Peyer's patch (tissue), 4 donors: ENCODE measurements at regions not wholly inside any gene's neighbourhood (a gene's known extent, or its start where the extent isn't known, plus 50 kb on each side); places are given as distances from the start of the nearest gene placed in this dataset.

Experiments used
- DNase-seq, 3 donors: peaks; one replicate each; pipeline ENCODE4 v3.0.0-alpha.2; 2017 to 2019
- H3K27ac ChIP-seq, 4 donors: fragments of 200-600 bp; sonication (generic); one replicate each; pipeline ENCODE4 v1.5.1; 2016 to 2019
- H3K27me3 ChIP-seq, 2 donors: fragments of 200-600 bp; sonication (generic); one replicate each; pipeline ENCODE4 v1.5.1; 2019
- H3K36me3 ChIP-seq, 3 donors: fragments of 200-600 bp; sonication (generic); one replicate each; pipeline ENCODE4 v1.5.1; 2016 to 2019
- H3K4me1 ChIP-seq, 4 donors: fragments of 200-600 bp; sonication (generic); one replicate each; pipeline ENCODE4 v1.5.1; 2016 to 2019
- H3K4me3 ChIP-seq, 4 donors: fragments of 200-600 bp; sonication (generic); 1 replicate in 3 of 4; 2 replicates in 1 of 4; pipeline ENCODE4 v1.5.1; 2016 to 2019; ENCODE audit warnings: mild to moderate bottlenecking in 1 of 4
- H3K9me3 ChIP-seq, 4 donors: fragments of 200-600 bp; sonication (generic); one replicate each; pipeline ENCODE4 v1.5.1; 2016 to 2019; ENCODE audit warnings: mild to moderate bottlenecking in 1 of 4
- POLR2A ChIP-seq, 2 donors: fragments of 450-650 bp; IDR thresholded peaks; one replicate each; pipeline ENCODE4 v1.5.1; 2017; ENCODE audit warnings: antibody characterized with exemption in 2 of 2, mild to moderate bottlenecking in 2 of 2, moderate library complexity in 2 of 2
- TF ChIP-seq, protein P1 (sequence below), 6 experiments: fragments of 450-650 bp in 4 of 6; fragments of 200-600 bp in 2 of 6; sonication (generic) in 1 of 6; IDR thresholded peaks; one replicate each; pipeline ENCODE4 v1.5.1; 2017 to 2019; ENCODE audit warnings: antibody characterized with exemption in 6 of 6, mild to moderate bottlenecking in 3 of 6, moderate library complexity in 1 of 6

DNA sequence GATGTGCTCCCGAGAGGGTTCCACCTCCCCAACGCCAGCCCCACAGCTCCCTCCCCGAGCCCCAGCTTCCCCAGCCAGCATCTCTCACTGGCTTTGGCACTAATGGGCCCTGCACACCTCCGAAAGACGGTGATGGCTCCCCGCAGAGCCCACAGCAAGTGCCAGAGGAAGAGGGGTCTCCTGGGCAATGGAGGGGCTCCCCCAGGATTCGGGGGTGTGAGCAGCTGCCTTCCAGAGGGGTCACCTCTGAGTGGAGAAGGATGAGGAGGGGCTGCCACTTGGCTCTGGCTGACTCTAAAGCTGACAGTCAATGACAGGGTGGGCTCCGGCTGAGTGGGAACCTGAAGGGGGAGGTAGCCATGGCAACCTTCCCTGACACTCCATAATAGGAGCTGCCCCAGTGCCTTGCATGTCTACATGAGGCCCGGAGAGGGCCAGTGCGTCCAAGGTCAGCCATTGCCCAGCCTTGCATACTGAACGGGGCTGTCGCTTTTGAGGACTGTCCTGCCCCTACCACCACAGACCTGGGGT is 98.6 kb upstream of the SYT13 start:
- no peaks in the 10 kb centered on the region for H3K27me3 ChIP-seq
- no peak for DNase-seq
- H3K4me3 ChIP-seq: no peak overlapping the region
- no peaks in the 10 kb centered on the region for H3K4me1 ChIP-seq
- TF ChIP-seq, protein P1, sequence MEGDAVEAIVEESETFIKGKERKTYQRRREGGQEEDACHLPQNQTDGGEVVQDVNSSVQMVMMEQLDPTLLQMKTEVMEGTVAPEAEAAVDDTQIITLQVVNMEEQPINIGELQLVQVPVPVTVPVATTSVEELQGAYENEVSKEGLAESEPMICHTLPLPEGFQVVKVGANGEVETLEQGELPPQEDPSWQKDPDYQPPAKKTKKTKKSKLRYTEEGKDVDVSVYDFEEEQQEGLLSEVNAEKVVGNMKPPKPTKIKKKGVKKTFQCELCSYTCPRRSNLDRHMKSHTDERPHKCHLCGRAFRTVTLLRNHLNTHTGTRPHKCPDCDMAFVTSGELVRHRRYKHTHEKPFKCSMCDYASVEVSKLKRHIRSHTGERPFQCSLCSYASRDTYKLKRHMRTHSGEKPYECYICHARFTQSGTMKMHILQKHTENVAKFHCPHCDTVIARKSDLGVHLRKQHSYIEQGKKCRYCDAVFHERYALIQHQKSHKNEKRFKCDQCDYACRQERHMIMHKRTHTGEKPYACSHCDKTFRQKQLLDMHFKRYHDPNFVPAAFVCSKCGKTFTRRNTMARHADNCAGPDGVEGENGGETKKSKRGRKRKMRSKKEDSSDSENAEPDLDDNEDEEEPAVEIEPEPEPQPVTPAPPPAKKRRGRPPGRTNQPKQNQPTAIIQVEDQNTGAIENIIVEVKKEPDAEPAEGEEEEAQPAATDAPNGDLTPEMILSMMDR (IDR thresholded peaks at IDR 0.05): no peak
- TF ChIP-seq POLR2A (IDR thresholded peaks at IDR 0.05): no peak
- H3K27ac ChIP-seq: no peak overlapping the region
- H3K36me3 ChIP-seq: no peaks in the 10 kb centered on the region
- no peaks in the 10 kb centered on the region for H3K9me3 ChIP-seq

DNA sequence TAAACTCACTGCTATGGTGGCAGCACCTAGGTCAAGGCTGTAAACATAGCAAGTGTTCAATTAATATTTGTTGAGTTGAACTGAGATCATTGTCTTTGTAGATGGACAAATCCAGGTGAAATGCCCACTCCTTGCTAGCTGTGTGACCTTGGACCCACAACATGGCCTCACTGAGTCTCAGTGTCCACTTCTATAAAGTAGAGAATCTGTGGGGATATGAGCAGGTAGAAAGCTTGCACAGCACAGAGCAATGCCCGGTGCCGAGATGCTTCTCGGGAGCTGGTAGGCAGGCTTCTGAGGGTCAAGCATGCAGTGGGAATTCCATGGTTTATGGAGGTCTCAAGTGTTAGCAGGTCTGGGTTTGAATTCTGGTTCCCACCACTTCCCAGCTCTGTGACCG is 97.9 kb upstream of the SYT13 start:
- H3K36me3 ChIP-seq: no peaks in the 10 kb centered on the region
- DNase-seq: no peak
- H3K27me3 ChIP-seq: no peaks in the 10 kb centered on the region
- no peaks in the 10 kb centered on the region for H3K9me3 ChIP-seq
- no peaks in the 10 kb centered on the region for H3K4me1 ChIP-seq
- TF ChIP-seq, protein P1 (IDR thresholded peaks at IDR 0.05): no peak
- H3K27ac ChIP-seq: no peak overlapping the region
- H3K4me3 ChIP-seq: no peak overlapping the region

DNA sequence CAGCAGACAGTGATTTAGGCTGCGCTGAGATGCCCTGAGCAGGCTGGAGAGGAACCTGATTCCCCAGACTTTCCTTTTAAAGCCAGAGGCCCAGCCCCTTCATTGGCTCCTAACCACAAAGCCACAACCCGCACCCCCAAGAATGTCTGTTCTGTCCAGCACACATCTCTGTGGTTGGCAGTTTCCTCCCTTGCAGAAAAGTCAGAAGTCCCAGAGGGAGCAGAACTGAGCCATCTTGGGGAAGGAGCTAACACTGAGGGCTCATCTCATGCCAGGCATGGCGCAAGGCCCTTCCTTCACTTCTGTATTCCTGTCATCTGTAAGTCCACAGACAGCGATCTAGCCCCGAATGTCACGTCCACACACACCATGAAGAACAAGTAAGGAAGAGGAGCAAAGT is 97.1 kb upstream of the SYT13 start:
- TF ChIP-seq, protein P1 (IDR thresholded peaks at IDR 0.05): no peak
- no peak for TF ChIP-seq POLR2A (IDR thresholded peaks at IDR 0.05)
- H3K4me3 ChIP-seq: no peak overlapping the region
- no peaks in the 10 kb centered on the region for H3K36me3 ChIP-seq
- DNase-seq: no peak
- no peaks in the 10 kb centered on the region for H3K9me3 ChIP-seq
- no peaks in the 10 kb centered on the region for H3K4me1 ChIP-seq
- H3K27ac ChIP-seq: no peak overlapping the region
- no peaks in the 10 kb centered on the region for H3K27me3 ChIP-seq

DNA sequence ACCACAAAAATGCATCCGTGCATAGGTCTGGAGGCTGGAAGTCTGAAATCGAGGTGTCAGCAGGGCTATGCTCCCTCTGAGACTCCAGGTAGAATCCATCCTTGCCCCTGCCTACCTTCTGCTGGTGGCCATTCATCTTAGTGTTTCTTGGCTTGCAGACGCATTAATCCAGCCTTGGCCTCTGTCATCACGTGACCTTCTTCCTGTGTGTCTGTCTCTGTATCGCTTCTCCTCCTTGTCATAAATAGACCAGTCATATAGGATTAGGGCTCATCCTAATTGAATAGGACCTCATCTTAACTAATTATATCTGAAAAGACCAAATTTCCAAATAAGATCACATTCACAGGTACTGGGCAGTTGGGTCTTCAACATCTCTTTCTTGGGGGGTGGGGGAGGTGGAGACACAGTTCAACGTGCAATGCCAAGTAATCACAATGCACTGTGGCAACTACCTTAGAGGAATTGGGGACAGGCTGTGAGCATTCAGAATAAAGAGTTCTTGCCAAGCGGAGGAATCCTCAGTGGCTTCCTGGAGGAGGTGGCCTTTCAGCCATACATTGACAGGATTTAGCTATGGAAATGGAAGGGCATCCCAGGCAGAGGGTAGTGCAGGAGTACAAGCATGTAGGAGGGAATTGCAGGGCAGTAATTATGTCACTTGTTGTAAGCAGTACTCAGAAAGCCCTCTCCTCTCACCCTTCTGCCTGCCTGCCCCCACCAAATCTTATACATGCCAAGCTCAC is 96.2 kb upstream of the SYT13 start:
- no peak for DNase-seq
- no peaks in the 10 kb centered on the region for H3K9me3 ChIP-seq
- no peak overlapping the region for H3K4me3 ChIP-seq
- TF ChIP-seq POLR2A (IDR thresholded peaks at IDR 0.05): no peak
- TF ChIP-seq, protein P1 (IDR thresholded peaks at IDR 0.05): no peak
- H3K36me3 ChIP-seq: no peaks in the 10 kb centered on the region
- H3K4me1 ChIP-seq: no peaks in the 10 kb centered on the region
- no peak overlapping the region for H3K27ac ChIP-seq
- no peaks in the 10 kb centered on the region for H3K27me3 ChIP-seq

DNA sequence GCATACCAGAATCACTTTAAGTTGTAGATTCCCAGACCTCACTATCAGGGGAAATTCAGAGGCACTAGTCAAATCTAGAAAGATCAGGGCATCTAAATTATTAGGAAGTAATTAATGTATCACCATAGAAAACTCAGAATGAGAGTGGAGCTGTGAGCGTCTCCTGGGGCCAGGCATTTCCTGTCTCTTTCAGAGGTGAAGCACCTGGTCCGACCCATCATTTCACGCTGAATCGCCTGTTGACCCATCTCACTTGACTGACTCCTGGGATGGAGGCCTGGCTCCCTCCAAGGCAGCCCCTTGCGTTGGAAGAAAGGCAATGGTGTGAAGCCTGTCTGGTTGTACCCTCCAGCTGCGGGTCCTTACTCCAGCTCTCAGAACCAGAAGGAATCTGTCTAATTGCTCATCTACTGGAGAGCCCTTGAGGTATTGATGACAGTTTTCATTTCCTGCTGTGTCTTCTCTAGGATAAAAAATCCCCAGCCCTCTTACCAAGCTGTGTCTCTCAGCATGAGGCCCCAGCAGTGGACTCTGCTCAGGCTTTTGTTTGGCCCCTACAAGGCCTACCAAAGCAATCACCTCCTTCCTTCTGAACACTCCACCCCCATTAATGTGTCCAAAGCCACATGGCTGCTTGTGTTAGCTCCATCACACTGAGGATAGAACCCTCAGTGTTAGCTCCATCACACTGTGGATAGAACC is 93.2 kb upstream of the SYT13 start:
- no peaks in the 10 kb centered on the region for H3K27me3 ChIP-seq
- H3K27ac ChIP-seq: no peak overlapping the region
- H3K36me3 ChIP-seq: no peaks in the 10 kb centered on the region
- H3K4me3 ChIP-seq: no peak overlapping the region
- no peaks in the 10 kb centered on the region for H3K4me1 ChIP-seq
- no peaks in the 10 kb centered on the region for H3K9me3 ChIP-seq
- no peak for DNase-seq
- no peak for TF ChIP-seq POLR2A (IDR thresholded peaks at IDR 0.05)

DNA sequence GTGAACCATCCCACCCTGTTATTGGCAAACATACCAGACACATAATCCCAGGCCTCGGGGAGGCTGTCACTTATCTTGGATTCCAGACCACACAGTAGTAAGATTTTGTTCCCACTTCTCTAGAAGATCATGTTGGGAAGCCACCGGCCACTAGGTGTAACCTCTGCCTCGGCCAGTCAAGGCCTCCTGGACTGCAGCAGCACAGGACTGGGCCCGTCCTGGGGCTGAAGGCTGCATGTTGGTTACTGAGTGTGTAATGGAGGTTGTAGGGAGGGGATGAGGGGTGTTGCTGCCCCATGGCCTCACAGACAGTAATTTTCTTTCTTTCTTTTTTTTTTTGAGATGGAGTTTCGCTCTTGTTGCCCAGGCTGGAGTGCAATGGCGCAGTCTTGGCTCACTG is 92.4 kb upstream of the SYT13 start:
- H3K4me3 ChIP-seq: no peak overlapping the region
- no peak overlapping the region for H3K27ac ChIP-seq
- H3K27me3 ChIP-seq: no peaks in the 10 kb centered on the region
- TF ChIP-seq, protein P1 (IDR thresholded peaks at IDR 0.05): no peak
- no peak for TF ChIP-seq POLR2A (IDR thresholded peaks at IDR 0.05)
- H3K4me1 ChIP-seq: no peaks in the 10 kb centered on the region
- H3K9me3 ChIP-seq: no peaks in the 10 kb centered on the region
- DNase-seq: no peak
- H3K36me3 ChIP-seq: no peaks in the 10 kb centered on the region
